Trophoblast cell (in vitro differentiated cells and primary cell): ENCODE measurements at regions not wholly inside any gene's neighbourhood (a gene's known extent, or its start where the extent isn't known, plus 50 kb on each side); places are given as distances from the start of the nearest gene placed in this dataset.

ENCODE experiments used
- DNase-seq, 2 donors: peaks; one replicate each; pipeline ENCODE4 v3.0.0-alpha.2; 2016
- H2AFZ ChIP-seq: 2 replicates; pipeline ENCODE4 v1.6.1; 2013; ENCODE audit warnings: low read length, moderate library complexity, mild to moderate bottlenecking; ENCODE audit not compliant: insufficient read depth, poor library complexity
- H2AK5ac ChIP-seq: 2 replicates; pipeline ENCODE4 v1.6.1; 2013; ENCODE audit warnings: mild to moderate bottlenecking, low read length
- H2BK120ac ChIP-seq: 2 replicates; pipeline ENCODE4 v1.6.1; 2013; ENCODE audit warnings: low read length, mild to moderate bottlenecking, moderate library complexity; ENCODE audit not compliant: insufficient read depth, poor library complexity
- H2BK12ac ChIP-seq: 2 replicates; pipeline ENCODE4 v1.6.1; 2013; ENCODE audit warnings: mild to moderate bottlenecking, low read length, moderate library complexity
- H2BK5ac ChIP-seq: 2 replicates; pipeline ENCODE4 v1.6.1; 2013; ENCODE audit warnings: low read length, low read depth, moderate library complexity, mild to moderate bottlenecking; ENCODE audit not compliant: poor library complexity
- H3K14ac ChIP-seq: 2 replicates; pipeline ENCODE4 v1.6.1; 2013; ENCODE audit warnings: mild to moderate bottlenecking, low read length
- H3K18ac ChIP-seq: 2 replicates; pipeline ENCODE4 v1.6.1; 2013; ENCODE audit warnings: mild to moderate bottlenecking, low read length
- H3K23ac ChIP-seq: 2 replicates; pipeline ENCODE4 v1.6.1; 2013; ENCODE audit warnings: low read length
- H3K27ac ChIP-seq: 2 replicates; pipeline ENCODE4 v1.5.1; 2013; ENCODE audit warnings: low read depth, mild to moderate bottlenecking, inconsistent platforms, low read length, moderate library complexity
- H3K27me3 ChIP-seq: 2 replicates; pipeline ENCODE4 v1.6.1; 2013; ENCODE audit warnings: inconsistent platforms, mild to moderate bottlenecking, low read length, moderate library complexity; ENCODE audit not compliant: insufficient read depth
- H3K36me3 ChIP-seq, 2 experiments: 1 replicate in 1 of 2; 2 replicates in 1 of 2; pipeline ENCODE4 v1.6.1; 2013; ENCODE audit warnings: low read length in 2 of 2, mild to moderate bottlenecking in 2 of 2, moderate library complexity in 1 of 2; ENCODE audit not compliant: insufficient read depth in 2 of 2, control insufficient read depth in 1 of 2
- H3K4ac ChIP-seq: 2 replicates; pipeline ENCODE4 v1.6.1; 2013; ENCODE audit warnings: low read depth, mild to moderate bottlenecking, low read length, moderate library complexity
- H3K4me1 ChIP-seq, 2 experiments: 1 replicate in 1 of 2; 2 replicates in 1 of 2; pipeline ENCODE4 v1.6.1; 2013; ENCODE audit warnings: low read length in 2 of 2, mild to moderate bottlenecking in 2 of 2, moderate library complexity in 1 of 2; ENCODE audit not compliant: insufficient read depth in 2 of 2, control insufficient read depth in 1 of 2
- H3K4me2 ChIP-seq: 2 replicates; pipeline ENCODE4 v1.6.1; 2013; ENCODE audit warnings: inconsistent platforms, mild to moderate bottlenecking, low read length, moderate library complexity
- H3K4me3 ChIP-seq: 2 replicates; pipeline ENCODE4 v1.5.1; 2013; ENCODE audit warnings: mild to moderate bottlenecking, low read depth, low read length, inconsistent platforms
- H3K79me1 ChIP-seq: one replicate; pipeline ENCODE4 v1.6.1; 2013; ENCODE audit warnings: low read length
- H3K79me2 ChIP-seq: 2 replicates; pipeline ENCODE4 v1.6.1; 2013; ENCODE audit warnings: low read length, mild to moderate bottlenecking; ENCODE audit not compliant: control insufficient read depth, insufficient read depth, poor library complexity
- H3K9ac ChIP-seq: 2 replicates; pipeline ENCODE4 v1.6.1; 2013; ENCODE audit warnings: mild to moderate bottlenecking, low read length
- H3K9me3 ChIP-seq: 2 replicates; pipeline ENCODE4 v1.6.1; 2013; ENCODE audit warnings: low read depth, mild to moderate bottlenecking, control low read depth, inconsistent platforms, low read length; ENCODE audit not compliant: insufficient read depth
- H4K12ac ChIP-seq: 2 replicates; pipeline ENCODE4 v1.6.1; 2013; ENCODE audit warnings: low read depth, mild to moderate bottlenecking, low read length, moderate library complexity
- H4K8ac ChIP-seq: 2 replicates; pipeline ENCODE4 v1.6.1; 2013; ENCODE audit warnings: low read depth, mild to moderate bottlenecking, low read length, moderate library complexity
- H4K91ac ChIP-seq: one replicate; pipeline ENCODE4 v1.6.1; 2013; ENCODE audit warnings: low read depth, mild to moderate bottlenecking, low read length, moderate library complexity
- WGBS: extraction: QIAGEN DNeasy Blood & Tissue Kit; methylation state at CpG from one replicate; pipeline ENCODE4 v1.1.7; 2013; ENCODE audit warnings: missing lambda C conversion rate; ENCODE audit not compliant: insufficient read length, insufficient coverage; ENCODE audit errors: extremely low coverage; 5-methylcytosine and 5-hydroxymethylcytosine counted together

- Histone ChIP-seq H4K8ac (no peak overlapping the region), H3K79me2 (no peaks in the 10 kb centered on the region), H2AFZ (no peak overlapping the region), H3K9me3 (no peaks in the 10 kb centered on the region), H3K27ac (no peak overlapping the region), H3K27me3 (no peaks in the 10 kb centered on the region), H3K18ac (no peak overlapping the region), H3K79me1 (peaks cover 2% of the 10 kb centered on the region), H3K14ac (no peak overlapping the region), H2BK120ac (no peak overlapping the region), H3K9ac (no peak overlapping the region), H4K91ac (no peak overlapping the region), H2BK12ac (no peak overlapping the region), H4K12ac (no peak overlapping the region), H2BK5ac (no peak overlapping the region), H3K23ac (no peak overlapping the region), H3K36me3 (no peaks in the 10 kb centered on the region), H3K4ac (no peak overlapping the region), H3K4me2 (no peak overlapping the region), H3K4me1 (peaks cover 0 to 4% of the 10 kb centered on the region in 2 experiments), H2AK5ac (no peak overlapping the region), H3K4me3 (no peak overlapping the region)
- DNase-seq = peak in 1 of 2 donors; percentile 33
- no CpG with 5 or more reads among the region's 3 CpGs for WGBS
Observed at GRCh38 chr13:44004878-44005277, 125.2 kb downstream of the LACC1 start.

DNA sequence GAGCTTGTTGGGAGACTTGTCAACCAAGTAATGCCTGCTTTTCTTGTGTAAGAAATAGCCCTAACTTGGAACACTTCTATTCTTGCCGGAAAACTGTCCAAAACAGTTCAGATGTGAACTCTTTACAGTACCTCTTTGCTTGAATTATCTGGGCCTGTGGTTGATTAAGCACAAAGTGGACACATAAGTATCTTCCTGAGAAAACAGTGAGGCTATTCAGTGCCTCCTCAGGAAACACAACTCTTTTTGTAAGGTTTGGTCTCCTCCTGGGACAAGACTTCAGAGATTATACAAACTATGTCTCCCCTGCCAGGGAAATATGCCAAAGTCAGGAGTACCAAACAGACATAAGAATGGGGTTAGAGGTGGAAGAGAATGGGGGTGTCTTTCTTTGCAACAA is 127.7 kb downstream of the LACC1 start:
- Histone ChIP-seq H3K36me3 (no peaks in the 10 kb centered on the region), H4K12ac (no peak overlapping the region), H3K4me1 (peaks cover 0 to 4% of the 10 kb centered on the region in 2 experiments), H3K9me3 (no peaks in the 10 kb centered on the region), H2AK5ac (no peak overlapping the region), H3K4ac (no peak overlapping the region), H3K18ac (no peak overlapping the region), H3K4me3 (no peak overlapping the region), H2BK12ac (no peak overlapping the region), H2BK120ac (no peak overlapping the region), H3K79me1 (peaks cover 2% of the 10 kb centered on the region), H2BK5ac (no peak overlapping the region), H3K4me2 (no peak overlapping the region), H2AFZ (no peak overlapping the region), H3K27me3 (no peaks in the 10 kb centered on the region), H4K8ac (no peak overlapping the region), H3K9ac (no peak overlapping the region), H3K23ac (no peak overlapping the region), H3K27ac (no peak overlapping the region), H3K14ac (no peak overlapping the region), H4K91ac (no peak overlapping the region), H3K79me2 (no peaks in the 10 kb centered on the region)
- WGBS = no CpG with 5 or more reads among the region's 1 CpG
- DNase-seq = no peak

DNA sequence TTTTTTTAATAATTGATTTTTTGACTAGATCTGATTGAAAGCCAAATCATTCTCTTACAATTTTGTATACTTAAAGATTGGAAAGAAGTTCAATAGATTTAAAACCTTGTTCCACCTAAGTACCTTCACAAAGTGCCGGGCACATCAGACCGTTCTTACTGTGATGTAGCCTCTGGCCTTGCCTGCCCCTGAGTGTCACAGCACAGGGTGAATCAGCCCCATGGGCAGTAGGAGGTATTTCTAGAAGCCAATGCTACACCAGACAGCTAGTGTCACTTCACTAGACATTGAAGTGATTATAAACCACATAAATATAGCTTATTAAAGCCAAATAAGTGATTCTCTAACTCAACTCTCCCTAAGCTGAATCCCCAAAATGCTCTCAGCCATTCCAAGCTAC is 131.3 kb downstream of the LACC1 start:
- no peaks in the 10 kb centered on the region for H3K27me3 ChIP-seq
- H3K14ac ChIP-seq = no peak overlapping the region
- no peak overlapping the region for H3K4ac ChIP-seq
- H3K79me2 ChIP-seq = no peaks in the 10 kb centered on the region
- no CpG with 5 or more reads among the region's 2 CpGs for WGBS
- H4K91ac ChIP-seq = no peak overlapping the region
- no peaks in the 10 kb centered on the region for H3K36me3 ChIP-seq
- no peak overlapping the region for H3K9ac ChIP-seq
- no peaks in the 10 kb centered on the region for H3K9me3 ChIP-seq
- DNase-seq = peak; percentile 40 to 43
- H2AFZ ChIP-seq = no peak overlapping the region
- H3K79me1 ChIP-seq = no peaks in the 10 kb centered on the region
- H2BK5ac ChIP-seq = no peak overlapping the region
- H3K23ac ChIP-seq = no peak overlapping the region
- H3K27ac ChIP-seq = no peak overlapping the region
- no peak overlapping the region for H3K4me2 ChIP-seq
- H4K8ac ChIP-seq = no peak overlapping the region
- no peak overlapping the region for H2BK12ac ChIP-seq
- no peak overlapping the region for H3K4me3 ChIP-seq
- no peak overlapping the region for H2AK5ac ChIP-seq
- no peak overlapping the region for H4K12ac ChIP-seq
- peaks cover 0 to 5% of the 10 kb centered on the region in 2 experiments for H3K4me1 ChIP-seq
- H2BK120ac ChIP-seq = no peak overlapping the region
- H3K18ac ChIP-seq = no peak overlapping the region

GRCh38 chr13:44012910-44013757 is 133.4 kb downstream of the LACC1 start:
- Histone ChIP-seq H3K9ac (no peak overlapping the region), H3K27me3 (no peaks in the 10 kb centered on the region), H3K23ac (peak overlapping the region; percentile 22), H3K4me3 (no peak overlapping the region), H3K36me3 (no peaks in the 10 kb centered on the region), H2AFZ (no peak overlapping the region), H3K9me3 (no peaks in the 10 kb centered on the region), H3K79me1 (peaks cover 2% of the 10 kb centered on the region), H3K27ac (no peak overlapping the region), H4K91ac (no peak overlapping the region), H3K4me2 (no peak overlapping the region), H4K12ac (no peak overlapping the region), H2BK5ac (no peak overlapping the region), H3K4ac (no peak overlapping the region), H2AK5ac (no peak overlapping the region), H3K79me2 (no peaks in the 10 kb centered on the region), H3K18ac (no peak overlapping the region), H4K8ac (no peak overlapping the region), H2BK120ac (no peak overlapping the region), H3K4me1 (peaks cover 0 to 5% of the 10 kb centered on the region in 2 experiments), H2BK12ac (no peak overlapping the region), H3K14ac (no peak overlapping the region)
- no peak for DNase-seq
- WGBS = no CpG with 5 or more reads among the region's 8 CpGs
